Transverse colon (tissue), 4 donors: ENCODE measurements at regions not wholly inside any gene's neighbourhood (a gene's known extent, or its start where the extent isn't known, plus 50 kb on each side); places are given as distances from the start of the nearest gene placed in this dataset.

ENCODE experiments used
- DNase-seq: peaks from one replicate; pipeline ENCODE4 v3.0.0-alpha.2; 2019
- H3K27ac ChIP-seq, 4 donors: fragments of 200-600 bp; sonication (generic); 2 replicates each; pipeline ENCODE4 v1.5.1; 2016 to 2018; ENCODE audit warnings: inconsistent platforms in 4 of 4
- H3K27me3 ChIP-seq: fragments of 200-600 bp; sonication (generic); 2 replicates; pipeline ENCODE4 v1.5.1; 2017; ENCODE audit warnings: inconsistent platforms
- H3K36me3 ChIP-seq, 4 donors: fragments of 200-600 bp; sonication (generic); 2 replicates each; pipeline ENCODE4 v1.5.1; 2017 to 2019; ENCODE audit warnings: inconsistent platforms in 4 of 4
- H3K4me1 ChIP-seq, 4 donors: fragments of 200-600 bp; sonication (generic); 2 replicates each; pipeline ENCODE4 v1.5.1; 2017 to 2020; ENCODE audit warnings: inconsistent platforms in 4 of 4
- H3K4me3 ChIP-seq, 4 donors: fragments of 200-600 bp; sonication (generic); 1 replicate in 1 of 4; 2 replicates in 3 of 4; pipeline versions ENCODE4 v1.5.1 to v1.6.1; 2017 to 2019; ENCODE audit warnings: inconsistent platforms in 4 of 4
- H3K9me3 ChIP-seq, 2 donors: fragments of 200-600 bp; sonication (generic); 2 replicates each; pipeline ENCODE4 v1.5.1; 2017 to 2019; ENCODE audit warnings: inconsistent platforms in 2 of 2
- EP300 ChIP-seq: sonication (generic); formaldehyde crosslinking; IDR thresholded peaks from one replicate; pipeline ENCODE4 v1.6.1; 2017; ENCODE audit warnings: antibody characterized with exemption, low read depth
- POLR2A ChIP-seq: fragments of 450-650 bp; IDR thresholded peaks from one replicate; pipeline ENCODE4 v1.6.1; 2016; ENCODE audit warnings: antibody characterized with exemption, mild to moderate bottlenecking, moderate library complexity
- POLR2AphosphoS5 ChIP-seq, 3 donors: sonication (generic); formaldehyde crosslinking; IDR thresholded peaks; one replicate each; pipeline ENCODE4 v1.6.1; 2016; ENCODE audit warnings: antibody characterized with exemption in 3 of 3
- WGBS, 2 donors: methylation state at CpG; one replicate each; pipeline ENCODE4 v1.1.5; 2018; ENCODE audit warnings: low coverage in 1 of 2; 5-methylcytosine and 5-hydroxymethylcytosine counted together
- in situ Hi-C, 4 donors: fragments of 200-750 bp; cut with MboI; loops; one replicate each; pipeline versions ENCODE4 v1.15.0 to v1.15.1; 2017; ENCODE audit warnings: low sequenced_read_pairs in 3 of 4, low pct_ligation_motif_present in 1 of 4, low pct_unique_long_range_greater_than_20kb in 1 of 4
- intact Hi-C: fragments of 100-400 bp; cut with DNase I; formaldehyde crosslinking; loops from one replicate; pipeline ENCODE4 v1.15.1; 2023; ENCODE audit warnings: low total_unique reads
- TF ChIP-seq, protein P1 (sequence below), 5 experiments: fragments of 200-600 bp in 3 of 5; fragments of 450-650 bp in 2 of 5; sonication (generic) in 3 of 5; IDR thresholded peaks; 1 replicate in 2 of 5; 2 replicates in 3 of 5; pipeline ENCODE4 v1.5.1; 2016 to 2017; ENCODE audit warnings: antibody characterized with exemption in 5 of 5, inconsistent platforms in 3 of 5, mild to moderate bottlenecking in 2 of 5, moderate library complexity in 1 of 5

DNA sequence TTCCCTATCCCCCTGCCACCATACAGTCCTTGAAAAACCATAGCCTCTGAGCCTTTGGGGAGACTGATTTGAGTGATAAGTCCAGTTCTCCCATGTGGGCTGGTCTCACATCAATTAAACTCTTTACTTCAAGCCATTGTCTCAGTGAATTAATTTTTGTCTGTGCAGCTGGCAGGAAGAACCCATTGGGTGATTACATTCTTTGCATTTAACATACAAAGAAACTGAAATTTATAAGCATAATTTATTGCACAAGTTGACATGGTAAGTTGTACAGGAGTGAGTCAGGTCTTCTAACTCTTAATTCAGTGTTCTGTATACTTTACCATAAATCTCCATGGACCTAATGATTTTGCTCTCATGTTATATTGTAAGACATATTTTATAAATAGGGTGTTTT, 1613.0 kb upstream of the LRRTM3 start:
- H3K4me3 ChIP-seq: no peak overlapping the region
- H3K27ac ChIP-seq: no peak overlapping the region
- no peaks in the 10 kb centered on the region for H3K36me3 ChIP-seq
- peaks cover 0 to 4% (median 0%) of the 10 kb centered on the region in 4 donors for H3K4me1 ChIP-seq
- TF ChIP-seq, protein P1, sequence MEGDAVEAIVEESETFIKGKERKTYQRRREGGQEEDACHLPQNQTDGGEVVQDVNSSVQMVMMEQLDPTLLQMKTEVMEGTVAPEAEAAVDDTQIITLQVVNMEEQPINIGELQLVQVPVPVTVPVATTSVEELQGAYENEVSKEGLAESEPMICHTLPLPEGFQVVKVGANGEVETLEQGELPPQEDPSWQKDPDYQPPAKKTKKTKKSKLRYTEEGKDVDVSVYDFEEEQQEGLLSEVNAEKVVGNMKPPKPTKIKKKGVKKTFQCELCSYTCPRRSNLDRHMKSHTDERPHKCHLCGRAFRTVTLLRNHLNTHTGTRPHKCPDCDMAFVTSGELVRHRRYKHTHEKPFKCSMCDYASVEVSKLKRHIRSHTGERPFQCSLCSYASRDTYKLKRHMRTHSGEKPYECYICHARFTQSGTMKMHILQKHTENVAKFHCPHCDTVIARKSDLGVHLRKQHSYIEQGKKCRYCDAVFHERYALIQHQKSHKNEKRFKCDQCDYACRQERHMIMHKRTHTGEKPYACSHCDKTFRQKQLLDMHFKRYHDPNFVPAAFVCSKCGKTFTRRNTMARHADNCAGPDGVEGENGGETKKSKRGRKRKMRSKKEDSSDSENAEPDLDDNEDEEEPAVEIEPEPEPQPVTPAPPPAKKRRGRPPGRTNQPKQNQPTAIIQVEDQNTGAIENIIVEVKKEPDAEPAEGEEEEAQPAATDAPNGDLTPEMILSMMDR (IDR thresholded peaks at IDR 0.05): no peak
- TF ChIP-seq POLR2AphosphoS5 (IDR thresholded peaks at IDR 0.05) (no peak), EP300 (no peak), POLR2A (no peak)
- intact Hi-C loops (no loop called here), in situ Hi-C loops (no loop called here)
- no peaks in the 10 kb centered on the region for H3K27me3 ChIP-seq
- no peaks in the 10 kb centered on the region for H3K9me3 ChIP-seq
- no peak for DNase-seq

DNA sequence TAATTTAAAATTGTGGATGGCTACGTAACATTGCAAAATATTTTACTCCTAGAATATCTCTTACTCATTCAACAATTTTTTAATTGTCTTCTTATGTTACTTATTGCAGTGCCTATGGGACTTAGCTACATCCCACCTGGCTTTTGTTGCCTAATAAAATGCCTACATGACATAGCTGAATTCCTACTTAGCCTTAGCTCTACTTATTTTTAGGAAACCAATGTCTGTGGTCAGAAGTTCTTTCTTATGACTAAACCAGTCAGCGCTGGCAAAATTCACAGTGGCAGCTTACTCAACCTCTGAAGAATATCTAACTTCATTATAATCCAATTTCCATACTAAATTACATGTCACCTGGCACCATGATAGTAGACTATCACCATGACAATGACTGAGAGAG, 1612.4 kb upstream of the LRRTM3 start:
- H3K9me3 ChIP-seq: no peaks in the 10 kb centered on the region
- no peak for TF ChIP-seq POLR2AphosphoS5 (IDR thresholded peaks at IDR 0.05)
- TF ChIP-seq EP300: no peak
- no peak for TF ChIP-seq POLR2A
- TF ChIP-seq, protein P1 (IDR thresholded peaks at IDR 0.05): no peak
- no peak overlapping the region for H3K4me3 ChIP-seq
- no peaks in the 10 kb centered on the region for H3K27me3 ChIP-seq
- no peak for DNase-seq
- H3K27ac ChIP-seq: no peak overlapping the region
- peaks cover 0 to 4% (median 0%) of the 10 kb centered on the region in 4 donors for H3K4me1 ChIP-seq
- 81 to 84% methylated on average over 2 of the region's 2 CpGs for whole genome bisulfite sequencing, 2 donors
- H3K36me3 ChIP-seq: no peaks in the 10 kb centered on the region
- in situ Hi-C loops: no loop called here
- intact Hi-C loops: no loop called here

DNA sequence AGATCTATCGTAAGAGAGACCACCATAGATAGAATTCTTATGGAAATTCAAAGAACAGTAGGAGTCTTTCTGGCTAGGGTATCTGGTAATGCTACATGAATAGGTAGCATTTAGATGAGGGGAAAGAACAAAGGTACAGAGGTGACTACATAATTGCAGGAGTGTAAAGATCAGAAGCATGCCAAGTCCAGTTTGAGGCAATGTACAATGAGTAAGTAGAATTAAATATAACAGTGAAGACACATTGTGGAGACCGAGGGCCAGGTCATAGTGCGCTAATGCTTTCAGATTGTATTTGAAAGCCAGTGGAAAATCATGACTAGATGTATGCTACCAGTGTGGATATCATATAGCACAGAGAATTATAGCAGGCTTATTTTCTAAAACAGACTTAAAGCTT, 1611.6 kb upstream of the LRRTM3 start:
- no peak for DNase-seq
- TF ChIP-seq, protein P1 (IDR thresholded peaks at IDR 0.05): no peak
- TF ChIP-seq POLR2AphosphoS5 (IDR thresholded peaks at IDR 0.05) (no peak), EP300 (no peak), POLR2A (no peak)
- intact Hi-C loops: no loop called here
- in situ Hi-C loops: no loop called here
- Histone ChIP-seq H3K27me3 (no peaks in the 10 kb centered on the region), H3K4me1 (peaks cover 0 to 4% (median 0%) of the 10 kb centered on the region in 4 donors), H3K4me3 (no peak overlapping the region), H3K36me3 (no peaks in the 10 kb centered on the region), H3K9me3 (no peaks in the 10 kb centered on the region), H3K27ac (no peak overlapping the region)
- 80 to 83% methylated on average over 3 of the region's 3 CpGs for WGBS, 2 donors

DNA sequence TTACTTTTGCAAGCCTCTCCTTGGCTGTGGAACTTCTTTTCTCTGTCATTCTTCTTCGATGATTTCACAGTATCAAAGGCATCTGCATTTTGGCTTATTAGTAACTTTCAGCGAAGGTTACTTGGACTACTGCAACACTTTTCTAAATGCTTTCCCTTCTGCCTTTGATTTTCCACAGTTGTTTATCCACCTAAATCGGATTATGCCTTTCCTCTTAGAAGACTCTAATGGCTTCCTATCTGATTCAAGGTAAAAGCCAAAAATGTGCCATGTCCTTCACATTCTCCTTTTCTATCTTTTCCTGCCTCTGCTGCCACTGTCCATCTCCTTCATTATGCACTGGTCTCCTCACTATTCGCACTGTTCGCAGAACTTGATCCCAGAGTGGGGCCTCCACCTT, 1606.3 kb upstream of the LRRTM3 start:
- H3K27me3 ChIP-seq: no peaks in the 10 kb centered on the region
- no peaks in the 10 kb centered on the region for H3K9me3 ChIP-seq
- intact Hi-C loops (no loop called here), in situ Hi-C loops (no loop called here)
- H3K4me1 ChIP-seq: no peaks in the 10 kb centered on the region
- TF ChIP-seq POLR2A: no peak
- TF ChIP-seq, protein P1 (IDR thresholded peaks at IDR 0.05): no peak
- no peak for TF ChIP-seq EP300
- no peak for TF ChIP-seq POLR2AphosphoS5 (IDR thresholded peaks at IDR 0.05)
- DNase-seq: no peak
- no peak overlapping the region for H3K4me3 ChIP-seq
- WGBS, 2 donors: 80 to 82% methylated on average over 4 to 5 of the region's 5 CpGs
- no peaks in the 10 kb centered on the region for H3K36me3 ChIP-seq
- no peak overlapping the region for H3K27ac ChIP-seq
